NCI-H446 treated with DMSO at 0.1 percent for 48 hours (cell line): ENCODE measurements at regions not wholly inside any gene's neighbourhood (a gene's known extent, or its start where the extent isn't known, plus 50 kb on each side); places are given as distances from the start of the nearest gene placed in this dataset.
A peak's percentile ranks its signal among the peaks of the same experiment; 100 is the strongest.

Experiments
- DNase-seq: peaks from one replicate; lab custom pipeline; 2025; lab: John Stamatoyannopoulos, UW

DNA sequence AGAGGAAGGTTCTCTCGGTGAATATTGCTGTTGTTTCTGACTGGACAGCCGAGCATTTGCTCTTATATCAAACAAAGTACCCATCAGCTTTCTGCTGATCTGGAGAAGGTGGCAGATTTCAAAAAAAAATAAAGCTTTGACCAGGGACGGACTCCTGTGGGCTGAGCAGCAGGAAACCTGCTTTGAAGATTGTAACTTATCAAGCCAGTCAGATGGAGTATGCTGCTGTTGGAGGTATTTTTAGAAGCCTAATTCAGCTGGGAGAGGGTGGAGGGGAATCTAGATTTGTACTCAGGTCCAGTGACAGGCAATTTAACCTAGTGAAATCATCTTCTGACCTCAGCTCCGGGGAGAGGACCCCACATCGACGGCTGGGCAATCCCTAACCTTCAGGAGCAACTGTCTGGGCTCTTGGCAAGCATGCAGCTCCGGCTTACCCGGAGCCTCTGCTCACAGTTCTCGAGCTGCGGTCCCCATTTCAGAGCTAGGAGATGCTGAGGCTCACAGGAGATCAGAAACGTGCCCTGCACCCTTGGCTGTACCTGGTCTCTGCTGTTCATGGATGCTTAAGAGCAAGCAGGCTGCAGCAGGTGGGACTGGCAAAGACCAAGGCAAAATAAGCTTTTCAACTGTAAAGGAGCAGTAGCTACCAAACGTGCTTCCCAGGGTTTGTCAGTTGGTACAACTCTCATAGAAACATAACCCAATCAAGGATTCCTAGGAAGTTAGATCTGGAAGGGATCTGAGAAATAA is 89.3 kb upstream of the ST8SIA2 start:
- no peak for DNase-seq

DNA sequence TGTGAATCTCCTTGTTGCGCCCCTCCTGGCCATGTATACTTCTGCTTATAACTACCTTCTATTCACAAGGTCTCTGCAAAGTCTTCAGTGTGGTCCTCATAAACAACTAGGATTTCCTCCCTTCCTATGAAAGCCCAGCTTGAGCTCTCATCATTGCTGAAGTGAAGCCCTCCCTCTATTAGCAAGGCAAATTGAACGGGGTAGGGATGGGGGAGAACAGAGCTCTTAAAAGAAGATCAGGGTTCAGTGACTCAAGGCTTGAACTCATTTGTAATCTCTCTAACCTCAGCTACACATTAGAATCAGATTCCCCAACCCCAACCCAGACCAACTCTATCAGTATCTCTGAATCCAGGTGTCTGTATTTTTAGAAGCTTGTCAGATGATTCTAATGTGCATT is 88.3 kb upstream of the ST8SIA2 start:
- DNase-seq, result no peak

DNA sequence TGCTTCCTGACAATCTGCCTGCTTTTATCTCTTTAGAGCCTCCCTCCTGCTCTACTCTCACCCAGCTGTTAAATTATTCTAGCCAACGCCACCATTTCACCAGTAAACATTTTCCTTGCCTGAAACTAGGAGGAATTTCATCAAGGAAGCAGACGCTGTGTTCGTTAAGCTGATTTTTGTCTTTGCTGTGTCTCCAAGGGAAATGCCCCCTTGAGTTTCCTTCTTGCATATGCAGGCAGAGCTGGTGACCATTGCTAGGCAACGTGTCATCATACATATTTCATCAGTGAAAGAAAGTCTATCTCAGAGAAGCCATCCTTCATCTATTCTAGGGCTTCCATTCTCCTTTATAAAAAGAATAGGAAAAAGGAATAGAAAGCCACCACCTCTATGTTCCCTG is 87.0 kb upstream of the ST8SIA2 start:
- no peak for DNase-seq

DNA sequence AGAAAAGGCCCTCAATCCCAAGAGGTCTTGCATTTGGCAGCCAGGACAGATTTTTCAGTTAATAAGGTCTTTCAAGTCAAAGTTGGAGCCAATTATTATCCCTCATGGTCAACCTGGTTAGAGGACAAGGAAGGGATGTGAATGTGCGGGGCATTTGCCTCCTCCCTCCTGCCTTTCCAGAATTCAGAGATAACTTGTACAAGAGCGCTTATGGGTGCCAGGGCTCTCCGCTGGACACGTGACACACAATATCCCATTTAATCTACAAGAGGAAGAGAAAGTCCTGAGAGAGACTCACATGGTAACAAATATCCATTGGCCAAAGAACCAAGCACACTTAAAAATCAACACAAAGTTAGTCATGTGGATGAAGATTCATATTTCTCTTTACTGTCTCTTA is 78.5 kb upstream of the ST8SIA2 start:
- no peak for DNase-seq

DNA sequence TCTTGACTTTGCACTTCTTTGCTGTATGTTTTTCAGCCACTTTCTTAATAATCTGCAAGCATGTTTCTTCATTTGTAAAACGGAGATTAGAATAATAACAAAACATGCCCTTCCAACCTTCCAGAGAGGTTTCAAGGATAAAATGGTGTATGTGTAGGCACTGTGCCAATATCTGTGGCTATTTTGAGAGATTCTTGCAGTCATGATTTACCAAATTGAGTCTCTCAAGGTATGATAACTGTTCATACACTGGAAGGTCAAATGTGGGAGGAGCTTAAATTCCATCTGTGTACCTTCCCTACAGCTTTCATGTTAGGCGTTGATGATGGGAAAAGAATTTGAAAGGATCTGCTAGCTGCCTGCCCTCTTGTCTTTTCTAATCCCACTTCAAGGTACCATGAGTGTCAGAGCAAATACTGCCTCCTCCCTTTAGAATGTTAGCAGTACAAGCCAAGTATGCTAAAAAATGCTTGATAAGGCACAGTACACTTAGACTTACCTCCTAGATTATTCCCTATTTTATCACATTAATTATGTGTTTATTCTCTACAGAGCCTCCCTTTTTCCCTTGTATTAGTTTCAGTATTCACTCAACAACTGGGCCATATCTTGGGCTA is 78.0 kb upstream of the ST8SIA2 start:
- DNase-seq, result no peak

DNA sequence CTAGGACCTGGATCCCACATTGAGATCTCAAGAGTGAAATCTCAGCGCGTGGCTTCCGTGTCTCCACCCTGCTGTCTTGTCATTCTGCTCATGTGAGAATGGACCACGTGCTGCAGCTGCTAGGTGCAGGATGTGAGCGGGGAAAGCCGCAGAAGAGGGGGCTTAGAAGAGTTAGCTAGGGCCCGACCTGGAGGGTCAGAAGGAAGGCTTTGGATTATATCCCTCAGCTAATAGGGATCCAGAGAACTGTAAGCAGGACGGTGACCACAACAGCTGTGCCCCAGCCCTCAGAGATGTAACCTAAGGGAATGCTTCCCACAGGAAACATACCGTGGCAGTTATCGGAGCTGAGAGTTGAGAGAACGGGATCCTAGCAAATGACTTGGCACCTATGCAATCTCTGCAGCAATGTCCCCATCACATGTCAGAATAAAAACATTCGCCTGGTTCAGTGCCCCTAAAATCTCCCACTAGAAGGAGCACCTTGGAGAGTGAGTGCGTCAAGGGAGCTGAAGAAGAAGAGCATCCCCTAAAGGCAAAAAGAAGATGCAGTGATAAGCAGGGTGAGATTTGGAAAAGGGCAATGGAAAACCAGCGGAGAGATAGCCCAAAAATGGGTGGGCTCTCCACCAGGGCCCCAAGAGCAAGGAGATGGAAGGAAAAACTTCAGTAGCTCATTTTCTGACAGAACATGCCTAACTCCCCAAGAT is 76.9 kb upstream of the ST8SIA2 start:
- no peak for DNase-seq

DNA sequence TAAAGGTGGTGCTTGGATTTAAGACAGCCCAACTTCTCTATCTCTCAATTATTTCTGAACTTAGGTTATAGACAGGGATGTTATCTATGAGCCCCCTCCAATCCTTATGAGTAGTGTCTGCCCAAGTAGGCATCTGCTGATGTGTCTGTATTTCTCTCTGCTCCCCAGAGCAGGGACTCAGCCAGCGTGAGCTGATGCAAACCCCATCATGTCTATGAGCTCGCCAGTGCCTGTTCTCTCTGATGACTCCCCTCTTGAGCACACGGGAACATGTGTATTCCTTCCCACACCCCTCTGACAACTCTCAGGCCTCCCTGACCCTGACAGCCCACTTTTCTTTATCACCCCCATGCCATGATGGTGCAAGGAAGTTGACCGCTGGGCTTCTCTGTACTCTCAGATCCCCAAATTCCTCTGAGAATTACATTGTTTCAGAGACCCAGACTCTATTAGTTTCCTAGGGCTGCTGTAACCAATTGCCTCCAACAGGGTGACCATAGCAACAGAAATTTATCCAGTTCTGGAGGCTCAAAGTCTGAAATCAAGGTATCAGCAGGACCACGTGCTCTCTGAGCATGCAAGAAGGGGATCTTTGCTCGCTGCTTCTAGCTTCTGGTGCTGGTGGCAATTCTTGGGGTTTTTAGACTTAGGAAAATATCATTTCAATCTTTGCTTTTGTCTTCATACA is 73.5 kb upstream of the ST8SIA2 start:
- DNase-seq, result no peak

DNA sequence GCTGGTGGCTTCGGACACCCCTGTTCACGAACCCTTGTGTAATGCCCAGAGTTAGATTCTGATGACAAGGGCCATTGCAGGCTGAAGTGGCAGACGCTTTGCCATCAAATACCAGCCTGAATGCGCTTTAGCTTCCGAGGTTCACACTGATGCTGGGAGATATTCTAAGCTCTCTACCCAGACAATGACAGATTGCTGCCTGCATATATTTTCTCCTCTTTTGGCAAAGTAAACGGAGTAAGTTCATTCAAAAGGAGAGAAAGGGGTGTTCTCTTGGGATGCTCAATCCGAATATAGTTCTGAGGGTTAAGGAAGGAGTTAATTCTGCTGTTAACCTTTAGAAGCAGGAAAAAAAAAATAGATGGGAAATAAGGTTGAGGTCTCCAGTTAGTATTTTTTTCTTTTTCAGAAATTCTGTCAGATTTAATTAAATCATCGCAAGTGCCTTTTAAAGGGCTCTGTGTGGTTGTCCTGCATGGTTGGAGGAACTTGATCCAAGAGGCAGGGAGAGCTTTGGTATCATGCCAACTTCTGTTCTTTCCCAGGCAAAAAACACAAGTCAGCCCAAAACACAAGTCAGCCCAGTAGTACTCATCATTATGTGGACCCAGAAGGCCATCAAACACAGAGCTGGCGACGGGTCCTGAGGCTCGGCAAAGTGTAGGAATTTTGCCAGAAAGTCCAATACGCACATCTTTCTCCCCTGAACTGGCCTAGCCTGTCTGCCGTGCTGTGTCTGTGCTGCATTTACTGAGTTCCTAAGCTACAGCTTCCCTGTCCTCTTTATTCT is 70.9 kb upstream of the ST8SIA2 start:
- peak; percentile 53 for DNase-seq

DNA sequence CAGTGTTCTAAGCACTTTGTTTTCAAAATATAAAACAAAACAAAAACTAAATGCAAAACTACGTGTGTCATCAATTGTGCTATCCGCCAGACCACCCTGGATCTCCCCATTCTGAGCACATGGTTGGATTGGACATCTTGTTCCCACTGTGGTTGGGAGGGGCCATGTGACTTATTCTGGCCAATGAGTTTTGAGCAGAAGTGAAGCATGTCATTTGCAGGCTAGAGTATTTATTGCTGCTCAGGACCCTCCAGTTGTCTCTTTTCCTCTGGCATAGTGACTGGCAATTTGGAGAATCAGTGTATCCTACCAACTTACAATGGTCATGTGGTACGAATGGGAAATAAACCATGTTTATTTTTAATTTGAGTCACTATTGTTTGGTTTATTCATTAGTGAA is 70.2 kb upstream of the ST8SIA2 start:
- peak; percentile 11 for DNase-seq

DNA sequence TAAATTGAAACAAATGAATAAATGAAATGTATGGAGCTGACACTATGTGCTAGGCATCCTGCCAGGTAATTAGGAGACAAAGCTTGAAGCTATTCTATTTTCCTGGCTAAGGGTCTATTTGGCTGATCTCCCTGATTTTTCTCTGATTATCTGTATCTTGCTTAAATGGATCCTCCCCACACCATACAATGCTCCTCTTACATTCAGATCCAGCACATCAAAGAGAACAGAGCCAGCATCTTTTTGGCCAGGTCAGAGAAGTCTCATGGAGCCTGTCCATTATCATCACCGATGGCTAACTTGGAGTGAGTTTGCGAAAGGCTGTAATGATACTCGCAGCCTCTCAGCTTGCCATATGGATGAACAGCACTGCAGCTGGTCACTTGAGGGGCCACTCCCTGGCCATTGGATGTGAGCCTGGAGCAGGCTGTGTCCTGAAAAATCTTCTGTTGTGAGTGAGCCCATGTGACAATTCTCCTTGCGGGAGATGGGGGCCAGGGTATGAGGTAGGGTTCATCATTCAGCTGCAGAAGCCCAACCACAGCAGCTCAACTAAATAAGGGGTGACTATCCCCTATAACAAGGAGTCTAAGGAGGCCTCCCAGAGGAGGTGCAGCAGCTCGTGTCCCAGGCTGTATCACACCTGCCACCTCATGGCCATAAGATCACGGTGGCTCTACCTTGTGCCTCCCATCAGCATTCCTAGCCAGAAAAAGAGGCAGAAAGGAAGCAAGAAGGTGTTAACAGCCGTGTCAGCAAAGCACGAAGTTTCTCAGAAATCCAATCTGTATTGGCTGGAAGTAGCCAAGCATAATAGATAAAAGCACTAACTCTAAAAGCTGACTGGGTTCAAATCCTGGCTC is 69.3 kb upstream of the ST8SIA2 start:
- DNase-seq, result peak; percentile 44

DNA sequence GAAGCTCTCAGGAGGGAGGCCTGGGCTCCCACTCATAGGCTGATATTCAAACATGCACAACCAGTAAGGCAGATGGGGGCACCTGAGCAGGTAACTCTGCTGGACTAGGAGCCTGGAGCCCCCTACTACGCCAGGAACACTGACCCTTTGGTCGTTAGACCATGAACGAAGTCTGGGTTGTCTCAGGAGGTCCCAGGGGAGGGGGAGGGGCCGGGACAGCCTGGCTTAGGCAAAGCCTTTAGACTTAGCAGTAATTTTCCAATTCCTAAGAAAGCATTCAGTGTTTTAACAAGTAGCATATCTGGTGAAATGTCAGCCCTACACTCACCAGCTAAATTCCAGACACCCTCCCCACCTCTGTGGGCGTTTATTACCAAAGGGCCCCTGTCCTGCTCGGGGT is 67.4 kb upstream of the ST8SIA2 start:
- no peak for DNase-seq

DNA sequence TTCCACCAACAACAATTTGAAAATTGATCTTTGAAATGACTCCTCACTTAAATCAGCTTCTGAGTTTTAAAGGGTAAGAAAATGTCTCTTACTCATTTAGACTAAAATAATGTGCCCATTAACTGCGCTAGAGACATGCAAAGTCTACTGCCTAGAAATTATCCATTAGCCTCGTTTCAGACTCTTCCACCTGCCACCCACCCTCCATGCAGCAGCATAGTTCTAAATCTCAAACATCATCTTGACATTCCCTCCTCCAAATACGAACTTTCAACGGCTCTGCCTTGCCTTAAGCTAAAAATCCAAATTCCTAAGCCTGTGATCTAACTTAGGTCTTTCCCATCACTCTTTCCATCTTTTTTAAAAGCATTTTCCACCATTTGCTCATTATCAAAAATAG is 66.6 kb upstream of the ST8SIA2 start:
- no peak for DNase-seq

DNA sequence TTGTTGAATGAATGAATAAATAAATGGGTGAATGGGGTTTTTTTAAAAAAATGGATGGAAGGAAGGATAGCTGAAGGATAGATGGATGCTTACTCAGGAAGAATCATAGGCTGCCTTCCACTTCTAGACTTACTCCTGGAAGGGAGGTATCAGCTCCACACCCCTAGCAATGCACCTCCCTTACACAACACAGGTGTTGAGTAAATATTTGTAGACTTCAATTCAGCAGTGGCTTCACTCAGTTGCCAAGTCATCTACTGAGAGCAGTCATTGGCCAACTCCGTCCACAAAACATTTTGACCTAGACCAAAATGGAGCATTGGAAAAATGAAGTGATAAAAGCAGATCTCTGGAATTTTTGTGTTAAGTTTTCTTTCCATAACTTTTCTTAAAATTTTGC is 65.5 kb upstream of the ST8SIA2 start:
- no peak for DNase-seq

DNA sequence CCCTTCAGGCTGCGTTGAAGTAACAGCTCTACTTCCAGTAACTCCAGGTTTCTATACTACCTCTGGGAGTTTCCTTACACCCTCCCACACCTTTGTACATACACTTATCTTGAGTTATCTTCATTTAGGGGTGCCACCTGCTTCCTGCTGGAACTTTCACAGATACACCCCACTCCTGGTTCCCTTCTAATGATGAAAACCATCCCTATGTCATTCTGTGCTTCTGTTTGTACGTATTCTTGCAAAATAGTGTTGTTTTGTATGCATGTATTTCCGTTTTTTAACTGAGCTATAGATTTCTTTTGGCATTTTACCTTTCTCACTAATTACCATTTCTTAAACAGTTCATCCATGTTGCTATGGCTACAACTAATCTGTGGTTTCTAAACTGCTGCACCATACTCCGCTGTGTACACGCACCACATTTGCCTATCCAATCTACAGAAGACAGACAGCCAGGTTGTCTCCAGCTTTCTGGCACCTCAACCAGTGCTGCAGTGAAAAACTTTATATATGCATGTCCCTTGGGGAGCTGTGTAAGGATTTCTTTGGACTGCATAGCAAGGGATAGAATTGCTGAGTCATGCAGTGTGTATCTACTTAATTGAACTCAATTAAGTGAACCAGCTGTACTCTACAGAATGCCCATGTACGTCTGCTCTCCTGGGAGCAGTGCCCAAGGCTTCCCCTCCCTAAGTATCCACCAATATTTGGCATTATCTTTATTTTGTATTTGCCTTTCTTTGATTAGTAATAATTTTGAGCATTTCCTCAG is 61.4 kb upstream of the ST8SIA2 start:
- DNase-seq, result peak; percentile 60

DNA sequence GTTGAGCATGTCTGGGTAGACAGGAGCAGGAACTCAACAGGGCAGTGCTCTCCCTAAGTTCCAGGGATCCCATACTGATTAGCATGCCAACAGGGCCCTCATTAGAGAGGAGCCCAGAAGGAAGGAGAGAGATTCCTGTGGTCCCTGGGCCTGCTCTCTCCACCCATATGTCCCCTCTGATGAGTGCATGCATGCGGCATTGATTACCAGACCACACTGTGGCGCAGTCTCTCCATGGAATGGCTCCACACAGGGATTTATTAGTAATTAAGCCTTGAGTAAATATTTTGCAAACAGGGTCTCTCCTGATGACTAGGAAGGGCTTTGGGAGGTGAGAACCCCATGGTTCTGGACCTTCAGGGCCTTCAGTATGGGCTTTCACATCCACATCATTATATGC is 60.0 kb upstream of the ST8SIA2 start:
- DNase-seq, result no peak

DNA sequence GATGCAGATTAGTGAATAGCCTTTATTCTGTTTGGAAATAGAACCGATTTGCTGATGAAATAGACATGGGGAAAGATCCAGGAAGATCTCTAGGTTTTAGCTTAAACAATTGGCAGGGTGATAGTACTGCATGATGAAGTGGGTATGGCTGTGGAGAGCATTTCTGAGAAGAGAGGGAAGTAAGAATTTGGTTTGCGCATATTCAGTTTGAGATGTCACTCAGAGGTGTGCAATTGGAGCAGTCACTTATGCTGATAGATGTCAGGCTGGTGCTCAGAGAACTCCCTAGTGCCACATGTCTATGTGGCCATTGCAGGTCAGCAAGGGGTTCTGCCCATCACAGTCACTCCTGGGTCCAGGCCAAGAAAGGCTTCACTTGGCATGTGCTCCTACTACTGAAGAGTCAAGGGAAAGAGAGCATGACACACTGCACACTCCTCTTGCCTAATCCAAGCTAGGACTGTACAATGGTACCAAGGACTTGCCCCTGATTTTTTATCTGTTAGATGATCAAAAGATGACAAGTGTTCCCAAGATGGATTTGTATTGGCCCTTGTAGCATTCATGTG is 57.2 kb upstream of the ST8SIA2 start:
- no peak for DNase-seq

DNA sequence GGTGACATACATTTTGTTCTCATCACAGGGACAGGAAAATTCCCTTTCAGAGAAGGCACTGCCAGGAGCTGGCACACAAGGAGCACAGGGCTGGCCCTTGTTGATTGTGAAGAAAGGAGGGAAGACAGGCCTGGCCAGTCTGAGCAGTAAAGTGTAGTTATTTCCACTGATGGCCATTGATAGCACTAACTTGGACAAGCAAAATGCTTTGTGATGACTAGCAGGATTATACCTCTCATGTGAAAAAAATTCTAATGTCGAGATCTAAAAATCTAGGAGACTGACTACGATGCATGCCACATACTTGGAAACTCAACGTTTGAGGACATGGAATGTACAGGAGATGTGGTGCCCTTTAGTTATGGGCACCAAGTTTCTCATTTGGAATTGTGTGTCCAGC is 54.3 kb upstream of the ST8SIA2 start:
- no peak for DNase-seq
